Putamen (tissue), 1 donor: ENCODE measurements at regions not wholly inside any gene's neighbourhood (a gene's known extent, or its start where the extent isn't known, plus 50 kb on each side); places are given as distances from the start of the nearest gene placed in this dataset.
"Not testable (repeated sequence)": the region's sequence is repeated elsewhere in the genome, so short reads cannot be mapped to it uniquely, and the experiment has no call there.

Source experiments
- DNase-seq: peaks from one replicate; pipeline ENCODE4 v3.0.0-alpha.2; 2016; ENCODE audit warnings: low spot score

DNA sequence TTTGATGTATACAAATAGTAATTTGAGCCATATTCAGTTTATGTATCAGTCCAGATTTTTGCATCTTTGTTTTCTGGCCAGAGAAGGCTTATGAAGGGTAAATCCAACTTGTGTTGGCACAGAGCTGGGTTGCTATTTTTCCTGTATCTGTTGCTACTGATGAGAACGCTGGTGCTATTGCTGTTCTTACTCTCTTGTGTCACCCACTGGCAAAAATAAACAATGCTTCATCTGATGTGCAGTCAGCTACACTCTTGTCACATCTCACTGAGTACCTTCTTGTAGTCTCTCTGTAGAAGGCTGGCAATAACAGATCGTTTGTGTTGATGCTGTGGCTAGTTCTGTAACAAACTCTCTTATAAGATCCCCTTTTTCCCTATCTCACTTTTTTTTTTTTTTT lies 323.4 kb downstream of the CDH19 start:
- peak; percentile 2 for DNase-seq

DNA sequence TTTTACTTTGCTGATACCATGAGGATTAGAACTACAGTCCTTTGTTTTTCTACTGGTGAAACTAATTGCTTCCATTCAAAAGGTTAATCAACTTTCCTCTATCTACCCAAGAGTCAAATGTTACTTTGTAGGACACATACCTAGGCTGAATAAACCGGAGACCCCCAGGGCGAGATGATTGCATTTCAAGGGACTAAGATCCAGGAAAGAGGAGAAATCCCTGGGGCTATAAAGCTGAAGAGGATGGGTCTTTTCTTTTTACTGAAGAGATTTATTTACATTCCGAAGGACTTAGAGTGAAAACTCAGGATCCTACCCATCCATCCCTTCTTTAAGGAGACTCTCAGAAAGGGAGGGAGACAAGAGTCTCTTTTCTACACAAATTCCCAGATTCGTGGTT lies 331.9 kb downstream of the CDH19 start:
- DNase-seq = no peak

DNA sequence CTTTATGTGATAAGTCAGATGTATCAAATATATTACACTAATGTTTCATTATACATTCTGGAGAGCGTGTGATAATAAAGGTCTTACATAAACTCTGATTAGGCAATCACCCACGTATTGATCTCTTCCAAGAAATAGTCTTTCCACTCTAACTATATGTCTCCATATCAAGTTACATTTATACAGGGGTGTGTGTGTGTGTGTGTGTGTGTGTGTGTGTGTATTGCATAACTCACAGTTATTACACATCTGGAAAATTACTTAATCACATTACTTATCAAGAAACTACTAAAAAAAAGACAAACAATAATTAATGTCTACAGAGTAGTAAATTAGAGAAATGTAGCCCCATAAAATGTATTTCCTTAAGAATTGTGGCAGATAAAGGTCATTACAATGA lies 339.8 kb downstream of the CDH19 start:
- DNase-seq = no peak

DNA sequence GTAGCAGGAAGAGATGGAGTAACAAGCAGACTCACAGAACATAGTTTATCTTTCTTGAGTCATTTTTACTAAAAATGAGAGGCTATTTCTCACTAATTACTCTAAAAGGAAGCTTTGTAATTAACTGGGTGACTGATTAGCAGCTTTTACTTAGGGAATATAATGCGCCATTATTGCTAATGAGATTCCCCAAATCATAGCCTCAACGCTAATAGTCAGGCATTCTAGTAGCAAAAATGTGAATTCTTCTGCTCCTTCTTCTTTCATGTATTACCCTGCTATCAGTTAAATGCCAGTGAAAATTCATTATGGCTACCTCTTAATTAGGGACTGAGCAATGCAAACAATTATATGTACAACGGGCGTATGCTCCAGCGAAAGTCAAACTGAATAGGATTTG lies 349.8 kb downstream of the CDH19 start:
- no peak for DNase-seq

DNA sequence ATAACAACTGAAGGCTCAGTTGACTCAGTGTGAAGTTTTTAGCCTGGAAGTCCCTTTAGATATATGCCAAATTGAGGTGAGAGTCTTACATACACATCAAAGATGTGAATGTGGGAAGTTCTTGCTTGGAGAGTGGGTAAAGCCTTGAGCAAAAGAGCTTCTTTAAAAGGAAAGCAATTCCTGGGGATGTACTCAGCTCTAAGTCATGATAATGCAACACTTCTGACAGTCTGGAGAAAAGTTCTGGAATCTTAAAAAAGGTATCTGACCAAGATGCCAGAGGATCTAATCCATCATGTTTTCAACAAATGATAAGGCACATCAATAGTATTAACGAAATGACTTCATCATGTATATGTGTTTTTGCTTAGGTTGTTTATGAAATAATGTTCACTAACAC lies 351.2 kb downstream of the CDH19 start:
- no peak for DNase-seq

- DNase-seq = no peak
Measured at GRCh38 chr18:66235206-66235605, 368.7 kb downstream of the CDH19 start.

GRCh38 chr18:66226782-66227181 lies 377.1 kb downstream of the CDH19 start:
- no peak for DNase-seq

- not testable (repeated sequence) for DNase-seq
Measured at GRCh38 chr18:66223317-66223716, 380.6 kb downstream of the CDH19 start.

DNA sequence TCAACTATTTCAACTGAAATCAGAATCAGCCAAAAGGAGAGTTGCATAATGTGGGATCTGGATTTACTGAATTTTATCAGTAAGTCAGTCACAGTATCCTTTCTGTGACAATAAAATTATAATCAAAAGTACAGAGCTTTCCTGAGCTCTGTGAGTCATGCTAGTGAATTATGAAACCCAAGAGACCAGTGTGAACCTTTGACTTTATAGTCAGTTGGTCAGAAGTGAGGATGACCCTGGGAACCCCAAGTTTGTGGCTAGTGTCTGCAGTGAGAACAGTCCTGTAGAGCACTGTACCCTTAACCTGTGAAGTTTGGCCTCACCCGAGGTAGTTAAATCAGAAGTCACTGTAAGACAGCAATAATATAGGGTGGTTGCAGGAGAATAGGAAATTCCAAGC lies 381.7 kb downstream of the CDH19 start:
- no peak for DNase-seq

- DNase-seq = no peak
Measured at GRCh38 chr18:66219817-66220216, 384.1 kb downstream of the CDH19 start.

DNA sequence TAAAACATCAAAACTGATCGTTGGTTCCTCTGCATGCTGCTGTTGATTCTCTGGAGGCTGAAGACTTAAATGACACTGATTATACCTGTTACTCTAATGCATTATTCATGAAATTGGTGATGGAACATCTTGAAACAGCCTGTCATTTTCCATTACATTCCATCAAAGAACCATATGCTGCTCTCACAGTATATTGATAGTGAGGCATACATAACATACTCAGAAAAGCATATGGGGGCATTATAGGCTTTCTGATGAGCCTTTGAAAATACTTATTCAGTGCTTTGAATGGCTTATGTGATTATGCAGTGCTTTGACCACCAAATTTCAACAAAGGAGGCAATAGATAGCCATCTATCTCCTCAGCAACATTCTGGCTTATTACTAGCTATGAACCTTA lies 392.1 kb downstream of the CDH19 start:
- DNase-seq = no peak

GRCh38 chr18:66210875-66211274 lies 393.0 kb downstream of the CDH19 start:
- no peak for DNase-seq

GRCh38 chr18:66209656-66210055 lies 394.2 kb downstream of the CDH19 start:
- DNase-seq = no peak

DNA sequence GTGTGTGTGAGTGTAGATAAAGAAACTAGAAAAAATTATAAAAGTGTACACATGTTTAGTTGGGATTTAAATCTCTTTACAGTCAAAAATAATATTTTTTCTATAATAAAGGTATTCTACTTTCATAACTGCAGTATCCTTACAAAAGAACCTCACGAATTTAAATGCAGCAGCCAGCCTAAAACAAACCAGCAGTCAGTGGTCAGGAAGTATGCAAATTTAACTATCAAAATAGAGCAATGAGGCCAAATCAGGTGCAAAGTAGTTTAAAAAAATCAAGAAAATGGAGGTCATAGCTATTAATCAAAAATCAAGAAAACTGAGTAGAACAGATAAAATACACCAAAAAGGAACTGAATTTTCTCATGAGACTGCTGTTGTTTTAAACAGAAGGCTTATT lies 407.1 kb downstream of the CDH19 start:
- DNase-seq = no peak

DNA sequence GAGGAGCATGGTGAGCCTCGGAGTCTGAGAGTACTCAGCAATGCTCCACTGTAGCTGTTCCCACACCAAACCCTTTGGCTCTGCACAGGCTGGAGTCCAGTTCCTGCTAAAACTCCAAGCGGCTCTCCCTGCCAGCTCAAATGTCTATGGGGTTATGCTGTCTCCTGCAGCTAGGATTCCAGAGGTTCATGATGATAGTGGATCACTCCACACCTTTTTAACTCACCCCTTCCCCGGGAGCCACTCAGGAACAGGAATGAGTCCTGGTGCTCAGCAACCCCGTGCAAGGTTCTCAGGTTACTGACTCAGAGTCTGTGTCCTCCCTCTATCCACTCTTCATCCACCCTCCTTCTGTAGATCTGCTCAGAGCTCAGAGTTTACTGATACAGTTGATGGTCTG lies 410.0 kb downstream of the CDH19 start:
- DNase-seq = no peak

DNA sequence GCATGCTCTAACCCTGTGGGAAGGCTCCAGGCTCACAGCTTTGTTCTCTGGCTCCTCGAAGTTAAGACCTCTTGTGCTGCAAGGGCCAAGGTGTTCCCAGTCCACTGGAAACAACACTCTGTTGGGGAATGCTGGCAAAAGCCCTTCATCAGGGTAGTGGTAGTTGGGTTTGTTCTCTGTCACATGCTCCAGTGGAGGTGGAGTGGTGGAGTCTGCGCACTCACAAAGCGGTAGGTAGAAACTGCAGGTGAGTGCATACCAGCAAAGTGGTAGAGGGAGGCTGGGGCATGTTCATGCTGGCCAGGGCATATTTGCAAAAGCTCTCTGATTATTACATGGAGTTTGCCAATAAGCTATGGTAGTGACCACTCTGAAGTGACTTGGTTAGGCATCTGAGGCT lies 410.5 kb downstream of the CDH19 start:
- DNase-seq = no peak

DNA sequence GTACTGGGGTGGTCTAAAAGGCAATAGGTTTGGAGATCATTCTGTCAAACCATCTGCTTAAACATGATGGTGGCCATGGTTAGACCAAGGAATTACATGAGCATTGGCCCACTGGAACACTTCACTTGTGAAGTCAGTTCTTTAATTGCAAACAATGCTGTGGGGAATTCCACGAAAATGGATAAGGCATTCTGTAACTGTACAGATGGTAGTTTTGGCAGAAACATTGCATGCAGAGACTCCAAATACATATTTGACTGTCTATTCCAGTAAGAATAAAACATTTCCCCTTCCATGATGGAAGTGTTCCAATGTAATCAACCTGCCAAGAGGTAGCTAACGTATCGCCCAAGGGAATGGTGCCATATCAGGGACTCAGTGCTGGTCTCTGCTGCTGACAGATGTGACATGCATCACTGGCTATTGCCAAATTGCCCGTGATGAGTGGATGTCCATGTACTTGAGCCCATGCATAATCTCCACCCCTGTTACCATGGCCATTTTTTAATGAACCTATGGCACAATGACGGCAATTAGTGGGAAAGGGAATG lies 417.9 kb downstream of the CDH7 start:
- no peak for DNase-seq

DNA sequence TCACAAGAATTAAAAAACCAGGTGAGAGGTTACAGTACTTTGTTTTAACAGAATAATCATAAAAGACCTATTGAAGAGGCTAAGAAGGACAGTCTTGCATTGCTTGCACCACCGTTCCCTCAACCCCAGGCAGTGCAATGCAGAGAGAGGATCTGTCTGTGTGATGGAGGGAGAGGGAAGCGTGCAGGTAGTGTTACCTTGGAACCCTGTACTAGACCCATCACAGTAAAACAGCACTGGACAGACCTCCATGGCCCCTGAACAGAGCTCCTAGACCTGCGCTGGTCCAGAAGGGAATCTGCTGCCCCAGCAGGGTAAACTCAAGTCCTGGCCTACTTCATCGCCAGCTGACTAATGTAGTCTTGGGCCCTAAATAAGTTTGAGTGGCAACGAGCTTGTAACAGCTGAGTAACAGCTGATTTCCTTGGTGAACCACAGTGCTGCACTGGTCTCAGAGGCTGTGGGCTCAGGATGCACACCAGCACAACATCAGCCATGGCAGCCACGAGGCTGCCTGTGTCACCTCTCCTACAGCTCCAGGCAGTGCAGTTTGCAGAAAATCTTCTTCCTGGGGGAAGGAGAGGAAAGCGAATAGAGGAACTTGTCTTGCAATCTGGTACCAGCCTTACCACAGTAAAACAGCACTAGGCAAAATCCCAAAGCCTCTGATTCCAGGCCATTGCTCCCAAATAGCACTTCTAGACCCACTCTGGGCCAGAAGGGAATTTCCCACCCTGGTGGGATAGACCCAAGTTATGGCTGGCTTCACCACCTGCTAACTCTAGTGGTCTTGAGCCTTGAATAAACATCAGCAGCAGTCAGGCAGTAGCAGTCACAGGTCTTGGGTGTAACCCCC lies 417.2 kb downstream of the CDH7 start:
- no peak for DNase-seq

DNA sequence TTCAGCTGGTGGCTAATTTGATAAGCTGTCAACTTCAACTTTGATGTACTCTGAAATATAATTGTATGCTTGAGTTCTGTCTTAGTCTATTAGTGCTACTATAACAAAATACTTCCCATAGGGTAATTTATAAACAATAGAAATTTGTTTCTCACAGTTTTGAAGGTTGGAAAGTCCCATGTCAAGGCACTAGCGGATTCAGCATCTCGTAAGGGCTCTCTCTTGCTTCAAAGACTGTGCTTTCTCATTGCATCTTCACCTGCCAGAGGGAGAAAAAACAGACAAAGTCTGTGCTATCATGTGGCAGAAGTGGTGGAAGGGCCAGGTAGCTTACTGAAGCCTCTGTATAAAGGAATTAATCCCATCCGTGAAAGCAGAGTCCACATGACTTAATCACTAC lies 409.2 kb downstream of the CDH7 start:
- no peak for DNase-seq

GRCh38 chr18:66159451-66159850 lies 408.6 kb downstream of the CDH7 start:
- no peak for DNase-seq

DNA sequence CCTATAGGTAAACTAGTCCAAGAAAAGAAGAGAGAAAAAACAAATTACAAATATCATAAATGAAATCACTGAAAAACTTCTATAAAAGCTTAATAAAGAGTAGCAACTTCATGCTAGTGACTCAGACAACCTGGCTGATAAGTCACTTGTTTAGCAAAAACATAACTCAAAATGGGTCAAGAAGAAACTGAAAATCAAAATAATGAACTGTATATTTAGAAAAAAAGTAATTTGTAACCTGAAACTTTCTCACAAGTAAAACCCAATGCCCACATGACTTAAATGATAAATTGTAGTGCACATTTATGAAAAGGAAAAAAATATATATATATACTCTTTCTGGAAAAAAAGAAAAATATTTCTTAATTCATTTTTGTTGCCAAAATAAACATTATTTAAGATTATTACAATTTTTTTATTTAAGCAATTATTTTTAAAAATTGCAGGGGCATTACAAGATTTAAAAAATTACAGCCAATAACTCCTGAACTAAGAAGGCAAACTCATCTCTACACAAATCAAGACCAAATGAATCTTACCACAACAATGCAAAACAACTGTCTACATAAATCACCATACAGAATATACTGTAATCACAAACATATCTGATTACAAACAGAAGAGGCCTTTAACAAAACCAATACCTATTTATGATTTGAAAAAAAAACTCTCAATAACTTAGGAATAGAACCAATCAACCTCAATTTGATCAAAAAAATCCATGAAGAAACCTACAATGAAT lies 406.3 kb downstream of the CDH7 start:
- no peak for DNase-seq

DNA sequence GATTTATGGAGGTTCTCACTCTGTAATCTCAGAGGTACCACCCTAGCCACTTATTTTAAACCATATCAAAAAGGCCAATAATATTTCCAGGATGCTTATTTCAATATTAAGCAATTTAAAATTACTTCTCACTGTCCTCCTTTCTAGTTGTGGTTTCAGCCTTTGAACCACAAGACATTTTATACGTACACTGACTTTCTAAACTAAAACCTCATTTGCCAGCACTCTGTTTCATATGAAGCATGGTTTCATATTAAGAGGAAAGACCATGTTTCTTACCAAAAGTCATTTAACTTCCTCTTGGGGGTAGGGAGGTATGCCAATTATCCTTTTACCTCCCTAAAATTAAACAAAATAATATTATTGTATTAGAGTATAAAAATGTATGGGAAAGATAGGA lies 399.8 kb downstream of the CDH7 start:
- DNase-seq = no peak

GRCh38 chr18:66143029-66143428 lies 392.2 kb downstream of the CDH7 start:
- DNase-seq = no peak
